DND-41 (cell line): ENCODE measurements at regions not wholly inside any gene's neighbourhood (a gene's known extent, or its start where the extent isn't known, plus 50 kb on each side); places are given as distances from the start of the nearest gene placed in this dataset.

Source experiments
- ATAC-seq: fragments of 200-7000 bp; cut with Tn5 transposase; 3 replicates; pipeline ENCODE4 v1.9.1; 2021; ENCODE audit warnings: low read depth; ENCODE audit not compliant: insufficient read depth
- DNase-seq: peaks from one replicate; pipeline ENCODE4 v3.0.0-alpha.2; 2020
- H2AFZ ChIP-seq: 2 replicates; pipeline ENCODE4 v1.6.0; 2012; ENCODE audit warnings: low read depth, low read length
- H3K27ac ChIP-seq: 2 replicates; pipeline ENCODE4 v1.5.1; 2012; ENCODE audit warnings: low read length, inconsistent platforms
- H3K27me3 ChIP-seq: fragments of 200-600 bp; sonication (generic); 2 replicates; pipeline ENCODE4 v1.6.0; 2012; ENCODE audit warnings: low read length, mild to moderate bottlenecking, inconsistent platforms; ENCODE audit not compliant: insufficient read depth, poor library complexity
- H3K36me3 ChIP-seq: 2 replicates; pipeline ENCODE4 v1.5.1; 2012; ENCODE audit warnings: low read length, inconsistent platforms; ENCODE audit not compliant: insufficient read depth
- H3K4me1 ChIP-seq: 2 replicates; pipeline ENCODE4 v1.5.1; 2012; ENCODE audit warnings: mild to moderate bottlenecking, low read length; ENCODE audit not compliant: insufficient read depth
- H3K4me2 ChIP-seq: 2 replicates; pipeline ENCODE4 v1.6.0; 2012; ENCODE audit warnings: mild to moderate bottlenecking, moderate library complexity, low read length, inconsistent platforms; ENCODE audit not compliant: insufficient read depth
- H3K4me3 ChIP-seq, 2 experiments: fragments of 200-600 bp in 1 of 2; shearing (Covaris generic) in 1 of 2; 2 replicates each; pipeline ENCODE4 v1.5.1; 2012 to 2016; ENCODE audit warnings: inconsistent platforms in 2 of 2, low read length in 2 of 2, mild to moderate bottlenecking in 2 of 2, low read depth in 1 of 2, moderate library complexity in 1 of 2
- H3K79me2 ChIP-seq: 2 replicates; pipeline ENCODE4 v1.6.0; 2012; ENCODE audit warnings: low read length, inconsistent platforms; ENCODE audit not compliant: insufficient read depth
- H3K9ac ChIP-seq: 2 replicates; pipeline ENCODE4 v1.6.0; 2012; ENCODE audit warnings: low read depth, mild to moderate bottlenecking, inconsistent platforms, low read length, moderate library complexity
- H3K9me3 ChIP-seq: 2 replicates; pipeline ENCODE4 v1.5.1; 2012; ENCODE audit warnings: low read length, moderate library complexity, mild to moderate bottlenecking, inconsistent platforms; ENCODE audit not compliant: insufficient read depth, severe bottlenecking
- H4K20me1 ChIP-seq: 2 replicates; pipeline ENCODE4 v1.6.0; 2012; ENCODE audit warnings: low read length; ENCODE audit not compliant: insufficient read depth
- EZH2 ChIP-seq: IDR thresholded peaks from 3 replicates; pipeline ENCODE4 v1.6.1; 2012; ENCODE audit warnings: borderline replicate concordance, low read depth, mild to moderate bottlenecking, moderate library complexity, low read length, inconsistent platforms; ENCODE audit not compliant: severe bottlenecking
- TF ChIP-seq, protein P1 (sequence below): IDR thresholded peaks from 2 replicates; pipeline ENCODE4 v1.5.1; 2012; ENCODE audit warnings: borderline replicate concordance, low read length, moderate library complexity, mild to moderate bottlenecking; ENCODE audit not compliant: poor library complexity, severe bottlenecking; ENCODE audit errors: extremely low read depth

DNA sequence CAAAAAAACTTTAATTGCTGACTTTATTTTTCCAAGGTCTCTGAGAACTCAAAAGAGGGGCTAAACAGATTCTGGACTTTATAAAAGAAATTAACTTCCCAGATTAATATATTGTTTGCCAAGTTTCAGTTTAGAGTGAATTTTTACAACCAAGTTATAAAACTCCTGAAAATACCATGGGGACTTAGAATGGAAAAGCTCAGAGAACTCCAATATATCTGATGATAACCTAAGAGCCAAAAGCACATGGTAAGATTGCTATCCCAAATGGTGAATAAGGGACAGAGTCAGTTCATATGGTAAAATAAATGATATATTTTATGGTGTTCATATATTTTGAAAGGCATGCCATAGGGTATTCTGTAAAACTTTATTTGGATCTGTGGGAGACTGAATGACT is 470.9 kb downstream of the TTLL7 start:
- no peak for DNase-seq
- TF ChIP-seq, protein P1, sequence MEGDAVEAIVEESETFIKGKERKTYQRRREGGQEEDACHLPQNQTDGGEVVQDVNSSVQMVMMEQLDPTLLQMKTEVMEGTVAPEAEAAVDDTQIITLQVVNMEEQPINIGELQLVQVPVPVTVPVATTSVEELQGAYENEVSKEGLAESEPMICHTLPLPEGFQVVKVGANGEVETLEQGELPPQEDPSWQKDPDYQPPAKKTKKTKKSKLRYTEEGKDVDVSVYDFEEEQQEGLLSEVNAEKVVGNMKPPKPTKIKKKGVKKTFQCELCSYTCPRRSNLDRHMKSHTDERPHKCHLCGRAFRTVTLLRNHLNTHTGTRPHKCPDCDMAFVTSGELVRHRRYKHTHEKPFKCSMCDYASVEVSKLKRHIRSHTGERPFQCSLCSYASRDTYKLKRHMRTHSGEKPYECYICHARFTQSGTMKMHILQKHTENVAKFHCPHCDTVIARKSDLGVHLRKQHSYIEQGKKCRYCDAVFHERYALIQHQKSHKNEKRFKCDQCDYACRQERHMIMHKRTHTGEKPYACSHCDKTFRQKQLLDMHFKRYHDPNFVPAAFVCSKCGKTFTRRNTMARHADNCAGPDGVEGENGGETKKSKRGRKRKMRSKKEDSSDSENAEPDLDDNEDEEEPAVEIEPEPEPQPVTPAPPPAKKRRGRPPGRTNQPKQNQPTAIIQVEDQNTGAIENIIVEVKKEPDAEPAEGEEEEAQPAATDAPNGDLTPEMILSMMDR, result no peak
- TF ChIP-seq EZH2, result no peak

DNA sequence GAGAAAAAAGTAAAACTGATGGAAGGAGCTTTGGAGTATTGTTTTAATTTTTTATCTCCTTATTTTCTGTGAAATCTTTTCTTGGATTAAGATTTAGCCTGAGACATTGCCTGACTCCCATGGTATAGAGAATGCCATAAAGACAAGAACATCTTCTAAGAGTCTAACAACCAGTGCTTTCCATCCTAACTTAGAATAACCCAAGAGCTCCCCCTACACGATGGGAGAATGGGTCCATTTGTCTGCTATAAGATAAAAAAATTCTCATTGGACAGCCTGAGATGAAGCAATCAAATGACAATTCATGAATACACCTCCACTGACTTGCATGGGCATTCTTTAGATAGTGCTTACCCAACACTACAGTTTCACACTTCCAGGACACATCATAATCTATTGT is 478.1 kb downstream of the TTLL7 start:
- no peaks in the 10 kb centered on the region for H3K36me3 ChIP-seq

More for the DNA sequence above, 470.9 kb downstream of the TTLL7 start:
- no peak overlapping the region for H3K4me3 ChIP-seq
- no peaks in the 10 kb centered on the region for H3K4me1 ChIP-seq
- no peaks in the 10 kb centered on the region for H3K9me3 ChIP-seq
- no peak overlapping the region for H3K27ac ChIP-seq
- H2AFZ ChIP-seq, result no peak overlapping the region
- H3K9ac ChIP-seq, result no peak overlapping the region
- no peaks in the 10 kb centered on the region for H3K27me3 ChIP-seq
- H3K79me2 ChIP-seq, result no peaks in the 10 kb centered on the region
- ATAC-seq, result no peak
- H3K4me2 ChIP-seq, result no peak overlapping the region
- H4K20me1 ChIP-seq, result no peaks in the 10 kb centered on the region
- H3K36me3 ChIP-seq, result no peaks in the 10 kb centered on the region

DNA sequence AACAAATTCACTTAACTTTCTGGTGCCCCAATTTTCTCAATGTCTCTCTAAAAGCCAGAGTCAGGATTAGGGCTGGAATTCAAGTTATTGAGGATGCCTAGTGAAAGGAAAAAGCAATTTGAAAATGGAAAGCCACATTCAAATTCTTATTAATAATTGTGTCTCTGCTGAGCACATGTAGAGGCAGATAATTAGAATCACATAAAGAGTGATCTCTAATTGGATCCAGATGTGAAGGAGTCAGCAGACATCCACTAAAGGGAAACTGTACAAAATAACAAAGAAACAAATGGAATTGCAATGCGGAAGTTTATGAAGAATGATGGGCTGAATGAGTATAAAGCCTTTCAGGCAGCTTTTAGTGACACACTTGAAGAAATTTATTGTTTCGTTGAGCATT is 482.6 kb downstream of the TTLL7 start:
- ATAC-seq (no peak), DNase-seq (no peak)
- Histone ChIP-seq H3K36me3 (no peaks in the 10 kb centered on the region), H2AFZ (no peak overlapping the region), H3K4me1 (no peaks in the 10 kb centered on the region), H3K27me3 (no peaks in the 10 kb centered on the region), H3K9me3 (no peaks in the 10 kb centered on the region), H3K4me3 (no peak overlapping the region), H3K27ac (no peak overlapping the region), H3K4me2 (no peak overlapping the region), H3K9ac (no peak overlapping the region), H3K79me2 (no peaks in the 10 kb centered on the region), H4K20me1 (no peaks in the 10 kb centered on the region)
- no peak for TF ChIP-seq EZH2
- TF ChIP-seq, protein P1, result no peak

More for the DNA sequence above, 478.1 kb downstream of the TTLL7 start:
- Histone ChIP-seq H3K27me3 (no peaks in the 10 kb centered on the region), H3K9ac (no peak overlapping the region), H3K27ac (no peak overlapping the region), H4K20me1 (no peaks in the 10 kb centered on the region), H2AFZ (no peak overlapping the region), H3K4me3 (no peak overlapping the region), H3K4me1 (no peaks in the 10 kb centered on the region), H3K79me2 (no peaks in the 10 kb centered on the region), H3K4me2 (no peak overlapping the region), H3K9me3 (no peaks in the 10 kb centered on the region)
- TF ChIP-seq, protein P1, result no peak
- TF ChIP-seq EZH2, result no peak
- no peak for DNase-seq
- ATAC-seq, result no peak
